Fibroblast of skin of abdomen (primary cell): ENCODE measurements at regions not wholly inside any gene's neighbourhood (a gene's known extent, or its start where the extent isn't known, plus 50 kb on each side); places are given as distances from the start of the nearest gene placed in this dataset.
"Not testable (repeated sequence)": the region's sequence is repeated elsewhere in the genome, so short reads cannot be mapped to it uniquely, and the experiment has no call there.

Experiments
- DNase-seq: peaks from one replicate; pipeline ENCODE4 v3.0.0-alpha.2; 2013

DNA sequence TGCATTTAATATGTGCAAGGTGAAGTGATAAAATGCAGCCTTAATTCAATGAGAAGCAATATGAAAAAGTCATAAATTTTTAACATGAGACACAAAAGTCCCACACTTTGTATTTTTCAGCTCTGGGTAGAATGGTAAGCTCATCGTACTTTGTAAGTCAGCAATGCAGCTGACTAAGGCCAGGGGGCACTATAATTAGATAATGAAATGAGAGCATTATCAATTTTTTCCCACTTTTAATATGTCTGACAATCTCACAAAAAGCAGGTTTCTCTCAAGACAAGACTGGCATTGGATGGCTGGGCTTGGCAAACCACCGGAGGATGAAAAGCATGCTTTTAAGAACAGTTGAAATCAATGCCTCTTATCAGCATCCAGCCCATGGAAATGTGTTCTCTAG is 162.8 kb downstream of the FAM174A start:
- DNase-seq = no peak

- peak; percentile 2 for DNase-seq
Observed at GRCh38 chr5:100706776-100707175, 171.6 kb downstream of the FAM174A start.

GRCh38 chr5:100708645-100709171 is 173.5 kb downstream of the FAM174A start:
- DNase-seq = no peak

DNA sequence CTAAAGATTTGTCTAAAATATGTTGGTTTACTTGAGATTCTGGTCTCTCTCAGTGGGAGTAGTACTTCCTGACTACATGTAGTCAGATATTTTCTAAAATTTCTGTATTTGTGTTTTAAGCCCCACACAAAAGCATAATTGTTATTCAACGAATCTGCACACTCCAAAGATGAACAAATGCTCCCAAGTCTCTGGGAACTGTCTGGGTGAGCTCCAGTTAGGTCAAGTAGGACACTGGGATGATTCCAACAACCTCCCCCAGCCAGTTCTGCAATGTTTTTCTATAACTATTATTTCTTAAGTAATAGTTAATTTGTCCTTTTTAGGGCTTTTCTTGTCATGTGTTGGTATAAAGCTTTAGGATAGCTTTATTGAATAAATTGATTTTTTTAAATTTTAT is 174.6 kb downstream of the FAM174A start:
- DNase-seq = no peak

DNA sequence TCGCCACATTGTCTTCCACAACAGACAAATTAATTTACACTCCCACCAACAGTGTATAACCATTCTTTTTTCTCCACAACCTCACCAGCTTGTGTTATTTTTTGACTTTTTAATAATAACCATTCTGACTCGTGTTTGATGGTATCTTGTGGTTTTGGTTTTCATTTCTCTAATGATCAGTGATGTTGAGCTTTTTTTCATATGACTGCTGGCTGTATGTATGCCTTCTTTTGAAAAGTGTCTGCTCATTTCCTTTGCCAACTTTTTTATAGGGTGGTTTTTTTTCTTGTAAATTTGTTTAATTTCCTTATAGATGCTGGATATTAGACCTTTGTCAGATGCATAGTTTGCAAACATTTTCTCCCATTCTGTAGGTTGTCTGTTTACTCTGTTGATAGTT is 179.6 kb downstream of the FAM174A start:
- not testable (repeated sequence) for DNase-seq

GRCh38 chr5:100722657-100723056 is 180.4 kb downstream of the ST8SIA4 start:
- DNase-seq = no peak

DNA sequence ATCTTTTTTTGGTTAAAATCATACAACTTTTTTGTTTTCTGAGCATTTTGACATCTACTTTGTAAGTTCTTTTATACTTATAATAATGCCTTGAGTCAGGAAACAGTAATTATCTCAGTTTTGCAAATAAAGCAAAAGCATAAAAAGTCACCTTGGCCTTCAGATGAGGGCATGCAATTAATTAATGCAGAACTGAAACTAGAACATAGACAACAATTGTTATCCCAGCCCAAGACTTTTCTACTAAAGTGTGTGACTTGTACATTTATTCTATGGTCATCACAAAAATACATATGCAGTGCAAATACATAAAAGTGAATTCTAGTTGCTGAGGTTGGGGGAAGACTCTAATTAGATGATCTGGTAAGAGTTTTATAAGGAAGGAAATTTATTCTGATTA is 179.9 kb downstream of the ST8SIA4 start:
- no peak for DNase-seq

DNA sequence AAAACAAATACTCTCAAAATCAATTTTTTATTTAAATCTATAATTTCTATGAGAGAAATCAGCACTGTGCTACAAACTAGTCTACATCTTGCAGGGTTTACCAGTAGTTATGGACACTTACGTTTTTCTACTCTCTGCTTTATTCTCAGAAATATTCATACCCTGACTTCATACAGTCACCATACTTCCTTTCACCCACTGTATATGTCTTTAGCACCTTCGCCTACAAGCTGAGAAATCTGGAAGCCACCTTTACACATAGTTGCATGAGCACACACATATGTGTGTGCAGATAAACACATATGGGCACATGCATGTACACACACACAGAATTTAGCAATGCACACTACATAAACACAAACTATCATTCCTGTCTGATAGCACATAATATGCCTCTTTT is 177.0 kb downstream of the ST8SIA4 start:
- DNase-seq = no peak

DNA sequence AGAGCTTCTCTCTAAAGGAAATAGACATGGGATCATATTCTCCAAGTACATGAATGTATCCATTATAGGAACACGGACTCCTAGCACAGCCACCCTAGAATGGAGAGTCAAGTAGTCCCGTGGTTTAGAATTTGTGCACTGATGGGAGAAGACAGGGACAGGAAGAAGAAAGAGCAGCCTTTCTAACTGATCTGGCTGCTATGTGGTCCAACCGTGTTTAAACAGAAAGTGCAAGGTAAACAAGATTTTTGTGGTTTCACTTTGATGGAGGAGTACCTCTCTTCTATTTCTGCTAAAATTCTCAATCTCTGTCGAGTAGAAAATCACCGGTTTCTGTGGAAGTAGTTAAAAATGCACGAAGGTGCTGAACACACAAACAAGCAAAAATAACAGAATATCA is 171.3 kb downstream of the ST8SIA4 start:
- DNase-seq = no peak

- no peak for DNase-seq
Observed at GRCh38 chr5:100746730-100747129, 156.4 kb downstream of the ST8SIA4 start.

DNA sequence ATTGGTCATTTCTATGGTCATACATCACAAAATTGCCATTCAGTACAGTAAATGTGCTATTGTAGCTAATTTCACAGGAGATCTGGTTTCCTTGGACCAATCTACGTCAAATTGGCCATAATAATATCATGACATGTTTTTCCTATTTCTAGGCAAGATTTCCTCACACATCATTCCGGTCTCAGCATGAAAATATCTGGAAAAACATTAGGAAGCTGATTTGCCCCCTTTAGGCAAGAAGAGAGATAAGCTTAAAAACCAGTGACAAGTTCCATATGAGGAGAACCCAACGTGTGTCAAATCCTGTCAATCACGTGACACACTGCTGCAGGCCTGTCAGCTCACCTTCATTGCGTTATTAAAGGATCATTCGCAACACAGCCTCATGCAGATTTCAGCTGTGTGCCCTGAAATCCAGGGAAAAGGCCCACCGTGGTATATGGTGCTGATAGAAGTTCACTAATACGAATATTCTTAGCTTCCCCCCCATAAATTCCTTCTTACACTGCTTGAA is 153.3 kb downstream of the ST8SIA4 start:
- no peak for DNase-seq

DNA sequence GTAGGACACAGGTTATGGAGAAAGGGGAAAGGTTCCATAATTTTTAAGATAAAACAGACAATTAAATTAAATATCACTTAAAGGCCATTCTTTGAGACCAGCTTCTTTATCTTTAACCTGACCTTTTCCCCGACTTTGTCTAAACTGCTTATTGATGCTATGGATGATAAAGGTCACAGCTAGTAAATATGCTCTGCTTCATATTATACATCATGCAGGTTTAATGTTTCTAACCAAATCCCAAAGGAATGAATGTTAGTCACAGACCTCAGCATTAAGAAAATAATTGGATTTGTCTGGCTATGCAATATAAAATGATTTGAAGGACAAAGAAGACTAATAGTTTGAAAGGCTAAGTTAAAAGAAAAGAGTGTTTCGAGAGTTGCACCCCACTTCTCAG is 147.6 kb downstream of the ST8SIA4 start:
- DNase-seq = peak; percentile 14
